ENCODE measurements at regions not wholly inside any gene's neighbourhood (a gene's known extent, or its start where the extent isn't known, plus 50 kb on each side); places are given as distances from the start of the nearest gene placed in this dataset.

DNA sequence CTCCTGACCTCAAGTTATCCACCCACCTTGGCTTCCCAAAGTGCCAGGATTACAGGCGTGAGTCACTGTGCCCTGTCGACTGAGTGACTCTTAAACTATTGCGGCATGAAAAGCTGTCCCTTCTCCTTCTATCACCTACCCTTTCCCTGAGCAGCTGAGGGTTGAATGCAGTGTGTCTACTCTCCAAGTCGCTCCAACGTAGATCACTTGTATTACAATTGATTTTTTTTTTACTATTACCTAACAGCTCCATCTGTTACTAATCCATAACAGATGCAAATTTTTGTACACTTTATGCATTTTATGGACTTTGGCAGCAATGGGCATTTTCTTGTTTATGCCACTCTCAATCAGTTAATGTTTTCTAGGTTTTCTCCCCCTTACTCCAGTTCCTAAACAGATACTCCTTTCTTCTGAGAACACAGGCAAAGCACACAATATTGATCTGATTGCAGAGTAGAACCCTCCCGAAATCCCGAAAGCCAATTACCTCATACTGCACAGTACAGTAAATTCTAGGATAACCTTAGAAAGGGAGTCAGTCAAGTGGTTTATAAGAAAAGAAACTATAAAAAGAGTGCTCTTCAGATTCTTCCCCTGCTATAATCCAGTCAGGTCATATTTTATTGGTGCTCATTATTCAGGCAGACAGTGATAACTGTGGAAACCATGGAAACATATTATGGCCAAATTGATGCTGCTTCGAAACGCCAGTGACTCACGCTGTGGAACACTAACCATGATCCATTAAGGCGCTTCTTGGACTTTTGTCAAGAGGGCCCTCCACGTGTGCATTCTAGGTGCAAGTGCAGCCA lies 273.0 kb downstream of the ADGB start:
- no peak for TF ChIP-seq POLR2A (IDR thresholded peaks at IDR 0.05; ENCODE audit: extremely low read depth, insufficient read length)
- TF ChIP-seq, protein P1, sequence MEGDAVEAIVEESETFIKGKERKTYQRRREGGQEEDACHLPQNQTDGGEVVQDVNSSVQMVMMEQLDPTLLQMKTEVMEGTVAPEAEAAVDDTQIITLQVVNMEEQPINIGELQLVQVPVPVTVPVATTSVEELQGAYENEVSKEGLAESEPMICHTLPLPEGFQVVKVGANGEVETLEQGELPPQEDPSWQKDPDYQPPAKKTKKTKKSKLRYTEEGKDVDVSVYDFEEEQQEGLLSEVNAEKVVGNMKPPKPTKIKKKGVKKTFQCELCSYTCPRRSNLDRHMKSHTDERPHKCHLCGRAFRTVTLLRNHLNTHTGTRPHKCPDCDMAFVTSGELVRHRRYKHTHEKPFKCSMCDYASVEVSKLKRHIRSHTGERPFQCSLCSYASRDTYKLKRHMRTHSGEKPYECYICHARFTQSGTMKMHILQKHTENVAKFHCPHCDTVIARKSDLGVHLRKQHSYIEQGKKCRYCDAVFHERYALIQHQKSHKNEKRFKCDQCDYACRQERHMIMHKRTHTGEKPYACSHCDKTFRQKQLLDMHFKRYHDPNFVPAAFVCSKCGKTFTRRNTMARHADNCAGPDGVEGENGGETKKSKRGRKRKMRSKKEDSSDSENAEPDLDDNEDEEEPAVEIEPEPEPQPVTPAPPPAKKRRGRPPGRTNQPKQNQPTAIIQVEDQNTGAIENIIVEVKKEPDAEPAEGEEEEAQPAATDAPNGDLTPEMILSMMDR (IDR thresholded peaks at IDR 0.05; ENCODE audit: low read depth, low read length): no peak
- TF ChIP-seq, protein P2, sequence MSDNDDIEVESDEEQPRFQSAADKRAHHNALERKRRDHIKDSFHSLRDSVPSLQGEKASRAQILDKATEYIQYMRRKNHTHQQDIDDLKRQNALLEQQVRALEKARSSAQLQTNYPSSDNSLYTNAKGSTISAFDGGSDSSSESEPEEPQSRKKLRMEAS (IDR thresholded peaks at IDR 0.05; ENCODE audit: low read depth, low read length): no peak
